Neural progenitor cell (in vitro differentiated cells): ENCODE measurements at regions not wholly inside any gene's neighbourhood (a gene's known extent, or its start where the extent isn't known, plus 50 kb on each side); places are given as distances from the start of the nearest gene placed in this dataset.

Experiments used
- DNase-seq: peaks from one replicate; pipeline ENCODE4 v3.0.0-alpha.2; 2016; ENCODE audit warnings: low spot score
- H2AFZ ChIP-seq: fragments of 200-600 bp; sonication (generic); replicated peaks from 2 replicates; pipeline ENCODE4 v1.6.1; 2016; ENCODE audit warnings: antibody characterized with exemption
- H3F3A ChIP-seq: fragments of 200-600 bp; sonication (generic); 2 replicates; pipeline ENCODE4 v1.6.1; 2016; ENCODE audit warnings: antibody characterized with exemption, low read depth
- H3K27ac ChIP-seq: fragments of 200-600 bp; sonication (generic); 2 replicates; pipeline ENCODE4 v1.5.1; 2016; ENCODE audit warnings: mild to moderate bottlenecking
- H3K27me3 ChIP-seq: fragments of 200-600 bp; sonication (generic); 2 replicates; pipeline ENCODE4 v1.6.1; 2016; ENCODE audit warnings: mild to moderate bottlenecking, moderate library complexity
- H3K36me3 ChIP-seq: fragments of 200-600 bp; sonication (generic); 2 replicates; pipeline ENCODE4 v1.5.1; 2016
- H3K4me1 ChIP-seq: fragments of 200-600 bp; sonication (generic); 2 replicates; pipeline ENCODE4 v1.6.1; 2016; ENCODE audit warnings: mixed run types
- H3K4me2 ChIP-seq: fragments of 200-600 bp; sonication (generic); 2 replicates; pipeline ENCODE4 v1.6.1; 2016
- H3K4me3 ChIP-seq: fragments of 200-600 bp; sonication (generic); 2 replicates; pipeline ENCODE4 v1.5.1; 2016
- H3K79me2 ChIP-seq: fragments of 200-600 bp; sonication (generic); 2 replicates; pipeline ENCODE4 v1.6.1; 2016; ENCODE audit warnings: low read depth
- H3K9ac ChIP-seq: fragments of 200-600 bp; sonication (generic); 2 replicates; pipeline ENCODE4 v1.6.1; 2016
- H3K9me3 ChIP-seq: fragments of 200-600 bp; sonication (generic); 2 replicates; pipeline ENCODE4 v1.5.1; 2016; ENCODE audit warnings: low read depth
- H4K20me1 ChIP-seq: fragments of 200-600 bp; sonication (generic); 2 replicates; pipeline ENCODE4 v1.6.1; 2016; ENCODE audit warnings: low read depth
- H3K27ac Mint-ChIP-seq: 3 replicates; pipeline ENCODE4 v1.8.0; 2021; ENCODE audit warnings: mixed read lengths
- H3K27me3 Mint-ChIP-seq: 2 replicates; pipeline ENCODE4 v1.8.0; 2022; ENCODE audit warnings: low read depth, mild to moderate bottlenecking, inconsistent platforms, moderate library complexity, mixed read lengths; ENCODE audit not compliant: insufficient read depth
- H3K36me3 Mint-ChIP-seq: 3 replicates; pipeline ENCODE4 v1.8.0; 2021; ENCODE audit warnings: mixed read lengths
- H3K4me1 Mint-ChIP-seq: 3 replicates; pipeline ENCODE4 v1.8.0; 2021; ENCODE audit warnings: mixed read lengths
- H3K4me3 Mint-ChIP-seq: 3 replicates; pipeline ENCODE4 v1.8.0; 2021; ENCODE audit warnings: mild to moderate bottlenecking, moderate library complexity, mixed read lengths
- H3K9me3 Mint-ChIP-seq: 3 replicates; pipeline ENCODE4 v1.8.0; 2020; ENCODE audit warnings: mixed read lengths
- CTCF ChIP-seq: fragments of 200-600 bp; sonication (generic); IDR thresholded peaks from 2 replicates; pipeline ENCODE4 v1.5.1; 2017; ENCODE audit warnings: antibody characterized with exemption, mild to moderate bottlenecking
- EZH2 ChIP-seq: fragments of 200-600 bp; sonication (generic); IDR thresholded peaks from 2 replicates; pipeline ENCODE4 v1.6.1; 2017; ENCODE audit warnings: antibody characterized with exemption, mild to moderate bottlenecking, moderate library complexity
- EZH2phosphoT487 ChIP-seq: fragments of 200-600 bp; sonication (generic); IDR thresholded peaks from 2 replicates; pipeline ENCODE4 v1.6.1; 2017; ENCODE audit warnings: antibody characterized with exemption

- H3K4me1 Mint-ChIP-seq, result no peaks in the 10 kb centered on the region
Observed at GRCh38 chr4:19520939-19521520, 730.7 kb upstream of the SLIT2 start.

GRCh38 chr4:19514276-19515070 is 737.2 kb upstream of the SLIT2 start:
- Histone ChIP-seq H3K4me2 (no peak overlapping the region), H3K79me2 (no peaks in the 10 kb centered on the region), H3K27me3 (no peaks in the 10 kb centered on the region), H2AFZ (no peak overlapping the region), H3F3A (no peaks in the 10 kb centered on the region), H3K4me3 (no peak overlapping the region), H3K4me1 (no peaks in the 10 kb centered on the region), H3K9me3 (no peaks in the 10 kb centered on the region), H4K20me1 (no peaks in the 10 kb centered on the region), H3K36me3 (no peaks in the 10 kb centered on the region), H3K9ac (no peak overlapping the region), H3K27ac (no peak overlapping the region)
- H3K36me3 Mint-ChIP-seq, result no peaks in the 10 kb centered on the region
- H3K9me3 Mint-ChIP-seq, result no peaks in the 10 kb centered on the region
- no peak for TF ChIP-seq CTCF
- no peak for TF ChIP-seq EZH2
- TF ChIP-seq EZH2phosphoT487, result no peak
- H3K27me3 Mint-ChIP-seq, result no peaks in the 10 kb centered on the region
- H3K4me3 Mint-ChIP-seq, result no peak overlapping the region
- no peak for DNase-seq
- H3K27ac Mint-ChIP-seq, result no peak overlapping the region
- H3K4me1 Mint-ChIP-seq, result no peaks in the 10 kb centered on the region

More at GRCh38 chr4:19520939-19521520, 730.7 kb upstream of the SLIT2 start:
- Histone ChIP-seq H3F3A (no peaks in the 10 kb centered on the region), H3K4me2 (no peak overlapping the region), H4K20me1 (no peaks in the 10 kb centered on the region), H2AFZ (no peak overlapping the region), H3K4me1 (no peaks in the 10 kb centered on the region), H3K9me3 (no peaks in the 10 kb centered on the region), H3K9ac (no peak overlapping the region), H3K27ac (no peak overlapping the region), H3K4me3 (no peak overlapping the region), H3K79me2 (no peaks in the 10 kb centered on the region), H3K36me3 (no peaks in the 10 kb centered on the region), H3K27me3 (no peaks in the 10 kb centered on the region)
- TF ChIP-seq CTCF, result no peak
- TF ChIP-seq EZH2phosphoT487, result no peak
- no peak for TF ChIP-seq EZH2
- Mint-ChIP-seq H3K4me3 (no peak overlapping the region), H3K36me3 (no peaks in the 10 kb centered on the region), H3K27me3 (no peaks in the 10 kb centered on the region), H3K27ac (no peak overlapping the region), H3K9me3 (no peaks in the 10 kb centered on the region)
- no peak for DNase-seq

- no peaks in the 10 kb centered on the region for H4K20me1 ChIP-seq
- H3K27ac ChIP-seq, result no peak overlapping the region
- no peak overlapping the region for H3K4me3 ChIP-seq
- Mint-ChIP-seq H3K4me1 (no peaks in the 10 kb centered on the region), H3K4me3 (no peak overlapping the region), H3K36me3 (no peaks in the 10 kb centered on the region), H3K9me3 (no peaks in the 10 kb centered on the region), H3K27me3 (no peaks in the 10 kb centered on the region), H3K27ac (no peak overlapping the region)
- H3F3A ChIP-seq, result no peaks in the 10 kb centered on the region
- H3K4me2 ChIP-seq, result no peak overlapping the region
- TF ChIP-seq EZH2phosphoT487, result no peak
- no peak for TF ChIP-seq CTCF
- no peak for TF ChIP-seq EZH2
- H3K9ac ChIP-seq, result no peak overlapping the region
- H3K4me1 ChIP-seq, result no peaks in the 10 kb centered on the region
- no peak for DNase-seq
- H2AFZ ChIP-seq, result no peak overlapping the region
- no peaks in the 10 kb centered on the region for H3K79me2 ChIP-seq
- no peaks in the 10 kb centered on the region for H3K36me3 ChIP-seq
- H3K27me3 ChIP-seq, result no peaks in the 10 kb centered on the region
- no peaks in the 10 kb centered on the region for H3K9me3 ChIP-seq
Observed at GRCh38 chr4:19512086-19512485, 739.6 kb upstream of the SLIT2 start.
